H1 (cell line): ENCODE measurements at regions not wholly inside any gene's neighbourhood (a gene's known extent, or its start where the extent isn't known, plus 50 kb on each side); places are given as distances from the start of the nearest gene placed in this dataset.

Source experiments
- CTCF ChIA-PET: fragments of 300-600 bp; sonication (Branson Sonifier 250); formaldehyde crosslinking; loops from one replicate; lab custom pipeline; 2021; ENCODE audit not compliant: partially characterized antibody; lab: Charles Lee
- POLR2A ChIA-PET: fragments of 300-600 bp; sonication (Branson Sonifier 250); formaldehyde crosslinking; loops from one replicate; lab custom pipeline; 2021; ENCODE audit warnings: inconsistent platforms; ENCODE audit not compliant: partially characterized antibody; lab: Charles Lee
- DNase-seq, 2 experiments: peaks; one replicate each; pipeline versions ENCODE4 v3.0.0 to v3.0.0-alpha.2; 2010 to 2022; ENCODE audit warnings: low spot score in 2 of 2, low read depth in 1 of 2, mixed read lengths in 1 of 2
- FAIRE-seq: peaks from 2 replicates; lab custom pipeline; 2011; peaks lifted over from hg19 to GRCh38; lab: Jason Lieb, UNC
- H2AFZ ChIP-seq: 2 replicates; pipeline ENCODE4 v1.8.1; 2012; ENCODE audit warnings: low read length, inconsistent platforms
- H2AK5ac ChIP-seq: 2 replicates; pipeline ENCODE4 v1.6.1; 2013; ENCODE audit warnings: low read depth, low read length
- H2BK120ac ChIP-seq: replicated peaks from 2 replicates; pipeline ENCODE3; 2013; ENCODE audit warnings: low read depth, low read length, inconsistent platforms
- H2BK12ac ChIP-seq: 2 replicates; pipeline ENCODE4 v1.6.1; 2013; ENCODE audit warnings: low read depth, low read length
- H2BK15ac ChIP-seq: 2 replicates; pipeline ENCODE4 v1.6.1; 2013; ENCODE audit warnings: low read length
- H2BK20ac ChIP-seq: 2 replicates; pipeline ENCODE4 v1.6.1; 2013; ENCODE audit warnings: low read length
- H2BK5ac ChIP-seq: 2 replicates; pipeline ENCODE4 v1.6.1; 2013; ENCODE audit warnings: low read depth, low read length
- H3K14ac ChIP-seq: 2 replicates; pipeline ENCODE4 v1.6.1; 2013; ENCODE audit warnings: inconsistent platforms; ENCODE audit not compliant: insufficient read length
- H3K18ac ChIP-seq: 2 replicates; pipeline ENCODE4 v1.6.1; 2013; ENCODE audit warnings: low read length; ENCODE audit errors: extremely low read depth
- H3K23ac ChIP-seq: 2 replicates; pipeline ENCODE4 v1.6.1; 2013; ENCODE audit warnings: inconsistent platforms; ENCODE audit not compliant: insufficient read length
- H3K23me2 ChIP-seq: 2 replicates; pipeline ENCODE4 v1.6.1; 2013; ENCODE audit warnings: low read depth, low read length
- H3K27ac ChIP-seq: 2 replicates; pipeline ENCODE4 v1.6.1; 2011; ENCODE audit warnings: low read depth, low read length, inconsistent platforms
- H3K27me3 ChIP-seq, 4 experiments: replicated peaks in 1 of 4; 1 replicate in 1 of 4; 2 replicates in 3 of 4; pipeline versions ENCODE4 v1.6.1 to v1.8.1; 2011 to 2013; ENCODE audit warnings: low read length in 3 of 4, mild to moderate bottlenecking in 3 of 4, inconsistent platforms in 2 of 4, mixed read lengths in 2 of 4, moderate library complexity in 1 of 4; ENCODE audit not compliant: control insufficient read depth in 3 of 4, insufficient read depth in 3 of 4; ENCODE audit errors: extremely low read depth in 1 of 4
- H3K36me3 ChIP-seq, 4 experiments: 2 replicates each; pipeline versions ENCODE4 v1.6.1 to v1.8.1; 2011 to 2013; ENCODE audit warnings: mild to moderate bottlenecking in 4 of 4, low read length in 3 of 4, moderate library complexity in 2 of 4, control low read depth in 1 of 4, inconsistent platforms in 1 of 4; ENCODE audit not compliant: insufficient read depth in 4 of 4, control insufficient read depth in 2 of 4
- H3K4ac ChIP-seq: replicated peaks from 2 replicates; pipeline ENCODE3; 2013; ENCODE audit warnings: low read length, low read depth, mixed read lengths, inconsistent platforms; ENCODE audit not compliant: insufficient read length
- H3K4me1 ChIP-seq, 4 experiments: replicated peaks in 1 of 4; 1 replicate in 1 of 4; 2 replicates in 3 of 4; pipeline versions ENCODE4 v1.6.1 to v1.8.1; 2011 to 2013; ENCODE audit warnings: low read length in 3 of 4, inconsistent platforms in 2 of 4, mixed read lengths in 1 of 4; ENCODE audit not compliant: insufficient read depth in 4 of 4, control insufficient read depth in 3 of 4
- H3K4me2 ChIP-seq, 2 experiments: 2 replicates each; pipeline versions ENCODE4 v1.6.1 to v1.8.1; 2011 to 2013; ENCODE audit warnings: low read depth in 2 of 2, low read length in 2 of 2, control low read depth in 1 of 2, inconsistent platforms in 1 of 2, mild to moderate bottlenecking in 1 of 2; ENCODE audit not compliant: insufficient read depth in 1 of 2
- H3K4me3 ChIP-seq, 4 experiments: fragments of 200-600, 300-600 bp in 1 of 4; sonication (generic), shearing (Covaris generic), sonication (Bioruptor Twin) in 1 of 4; 2 replicates each; pipeline versions ENCODE4 v1.5.1 to v1.8.1; 2011 to 2016; ENCODE audit warnings: low read length in 4 of 4, low read depth in 3 of 4, control low read depth in 2 of 4, inconsistent platforms in 2 of 4, mild to moderate bottlenecking in 2 of 4, mixed read lengths in 1 of 4, moderate library complexity in 1 of 4; ENCODE audit not compliant: insufficient read depth in 2 of 4; ENCODE audit errors: extremely low read depth in 1 of 4
- H3K56ac ChIP-seq: replicated peaks from 2 replicates; pipeline ENCODE3; 2013; ENCODE audit warnings: low read depth, mild to moderate bottlenecking, mixed read lengths, low read length, inconsistent platforms; ENCODE audit not compliant: insufficient read length
- H3K79me1 ChIP-seq: 2 replicates; pipeline ENCODE4 v1.6.1; 2013; ENCODE audit warnings: low read depth, low read length, control low read depth
- H3K79me2 ChIP-seq, 2 experiments: 2 replicates each; pipeline versions ENCODE4 v1.6.1 to v1.8.1; 2012 to 2013; ENCODE audit warnings: low read length in 2 of 2, mild to moderate bottlenecking in 2 of 2, inconsistent platforms in 1 of 2; ENCODE audit not compliant: insufficient read depth in 2 of 2, control insufficient read depth in 1 of 2
- H3K9ac ChIP-seq, 4 experiments: replicated peaks in 1 of 4; 1 replicate in 1 of 4; 2 replicates in 3 of 4; pipeline versions ENCODE4 v1.6.1 to v1.8.1; 2011 to 2013; ENCODE audit warnings: low read depth in 3 of 4, low read length in 3 of 4, control low read depth in 2 of 4, mild to moderate bottlenecking in 2 of 4, moderate library complexity in 2 of 4, inconsistent platforms in 1 of 4; ENCODE audit errors: extremely low read depth in 1 of 4
- H3K9me3 ChIP-seq, 2 experiments: 2 replicates each; pipeline versions ENCODE4 v1.6.1 to v1.8.1; 2012 to 2013; ENCODE audit warnings: mild to moderate bottlenecking in 2 of 2, moderate library complexity in 2 of 2, control low read depth in 1 of 2, inconsistent platforms in 1 of 2, low read depth in 1 of 2, low read length in 1 of 2, mixed read lengths in 1 of 2; ENCODE audit not compliant: insufficient read depth in 2 of 2
- H4K20me1 ChIP-seq, 2 experiments: replicated peaks in 1 of 2; 2 replicates each; pipeline versions ENCODE3 to v1.8.1; 2011 to 2013; ENCODE audit warnings: inconsistent platforms in 2 of 2, low read length in 2 of 2, mild to moderate bottlenecking in 1 of 2; ENCODE audit not compliant: insufficient read depth in 2 of 2, control insufficient read depth in 1 of 2
- H4K5ac ChIP-seq: 2 replicates; pipeline ENCODE4 v1.6.1; 2013; ENCODE audit warnings: low read length, low read depth, mixed read lengths, inconsistent platforms; ENCODE audit not compliant: insufficient read length
- H4K8ac ChIP-seq: 2 replicates; pipeline ENCODE4 v1.8.0; 2013; ENCODE audit warnings: mild to moderate bottlenecking, moderate library complexity, low read length, inconsistent platforms; ENCODE audit not compliant: insufficient read depth; ENCODE audit errors: extremely low read depth
- H4K91ac ChIP-seq: replicated peaks from 2 replicates; pipeline ENCODE3; 2013; ENCODE audit warnings: low read length, mixed read lengths, inconsistent platforms; ENCODE audit not compliant: insufficient read length
- JUND ChIP-seq: IDR thresholded peaks from 2 replicates; pipeline ENCODE4 v1.6.1; 2011; ENCODE audit warnings: mild to moderate bottlenecking, improper control_type of control experiment, low read length
- NRF1 ChIP-seq: IDR thresholded peaks from 2 replicates; pipeline ENCODE4 v1.6.1; 2011; ENCODE audit warnings: mild to moderate bottlenecking, low read depth, low read length, improper control_type of control experiment
- POU5F1 ChIP-seq: IDR thresholded peaks from 2 replicates; pipeline ENCODE4 v1.6.1; 2011; ENCODE audit warnings: low read depth, mild to moderate bottlenecking, low read length, moderate library complexity
- RBBP5 ChIP-seq: IDR thresholded peaks from 2 replicates; pipeline ENCODE4 v1.7.1; 2012; ENCODE audit warnings: low read depth, mild to moderate bottlenecking, inconsistent platforms, low read length, moderate library complexity, borderline replicate concordance
- RNF2 ChIP-seq: fragments of 200-900, 300-1000 bp; sonication (generic); IDR thresholded peaks from 2 replicates; pipeline ENCODE4 v1.7.1; 2016; ENCODE audit warnings: borderline replicate concordance, low read depth, mild to moderate bottlenecking, antibody characterized with exemption, low read length; ENCODE audit not compliant: poor library complexity, severe bottlenecking; ENCODE audit errors: missing control alignments
- SIN3A ChIP-seq, 2 experiments: IDR thresholded peaks in 1 of 2; conservative IDR thresholded peaks in 1 of 2; 2 replicates each; pipeline ENCODE4 v1.6.1; 2011 to 2012; ENCODE audit warnings: low read length in 2 of 2, improper control_type of control experiment in 1 of 2, low read depth in 1 of 2, mild to moderate bottlenecking in 1 of 2
- SIX5 ChIP-seq: IDR thresholded peaks from 2 replicates; pipeline ENCODE4 v1.6.1; 2011; ENCODE audit warnings: mild to moderate bottlenecking, low read depth, low read length
- TAF1 ChIP-seq: IDR thresholded peaks from 2 replicates; pipeline ENCODE4 v1.6.1; 2011; ENCODE audit warnings: mild to moderate bottlenecking, low read depth, low read length
- WGBS, 2 experiments: shearing (Covaris generic) in 1 of 2; methylation state at CpG; one replicate each; pipeline versions ENCODE4 v1.1.6 to v1.1.7; 2013 to 2015; ENCODE audit warnings: low lambda C conversion rate in 2 of 2, mixed read lengths in 2 of 2, inconsistent platforms in 1 of 2, low coverage in 1 of 2, missing lambda C conversion rate in 1 of 2; ENCODE audit not compliant: insufficient replicate concordance in 2 of 2, insufficient coverage in 1 of 2, insufficient read length in 1 of 2; ENCODE audit errors: extremely low coverage in 1 of 2, missing lambda C conversion rate in 1 of 2; 5-methylcytosine and 5-hydroxymethylcytosine counted together

DNA sequence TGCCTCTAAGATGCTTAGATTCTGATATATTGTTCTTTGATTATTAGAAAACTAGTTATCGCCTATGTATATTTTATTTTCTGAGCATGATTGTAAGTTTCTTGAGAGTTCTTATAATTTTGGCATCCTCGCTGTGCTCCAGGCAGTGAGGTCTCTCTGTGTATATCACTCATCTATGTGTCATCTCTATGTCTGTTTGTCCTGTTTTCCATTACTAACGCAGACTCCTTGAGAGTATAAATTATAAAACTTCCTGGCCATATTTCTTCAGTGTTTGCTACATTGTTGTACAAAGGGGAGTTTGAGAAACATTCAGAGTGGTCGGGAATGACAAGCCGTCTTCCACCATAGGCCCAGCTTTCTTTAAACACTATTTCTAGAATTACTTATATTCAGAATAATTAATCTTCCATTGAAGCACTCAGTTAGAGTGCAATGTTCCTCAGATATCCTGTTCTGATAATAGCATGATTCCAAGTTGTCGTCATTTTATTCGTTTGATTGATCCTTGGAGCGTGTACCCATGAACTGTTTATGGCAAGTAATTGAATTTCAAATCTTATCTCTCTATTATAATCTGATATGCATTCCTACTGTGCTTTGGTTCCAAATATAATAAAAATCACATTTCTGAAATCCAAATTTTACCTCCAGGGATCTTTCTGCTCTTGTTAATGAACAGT, 206.6 kb downstream of the BAMBI start:
- H3K27ac ChIP-seq = no peak overlapping the region
- no peak for FAIRE-seq
- H2AK5ac ChIP-seq = no peak overlapping the region
- no peak overlapping the region for H4K5ac ChIP-seq
- no peak overlapping the region for H3K4me3 ChIP-seq
- H3K79me2 ChIP-seq = no peaks in the 10 kb centered on the region
- ChIA-PET POLR2A (no interaction called here), CTCF (no interaction called here)
- no peaks in the 10 kb centered on the region for H3K23me2 ChIP-seq
- H4K8ac ChIP-seq = no peak overlapping the region
- H3K36me3 ChIP-seq = no peaks in the 10 kb centered on the region
- no peak for DNase-seq
- H3K4ac ChIP-seq = no peak overlapping the region
- H3K14ac ChIP-seq = no peak overlapping the region
- H3K23ac ChIP-seq = no peak overlapping the region
- no peak overlapping the region for H4K91ac ChIP-seq
- H3K9ac ChIP-seq = no peak overlapping the region
- no peak overlapping the region for H2BK12ac ChIP-seq
- H2AFZ ChIP-seq = no peak overlapping the region
- H3K4me1 ChIP-seq = no peaks in the 10 kb centered on the region; a peak in 1 of 7 replicates
- no peak overlapping the region for H2BK120ac ChIP-seq
- TF ChIP-seq NRF1 (no peak), SIN3A (conservative IDR thresholded peaks at IDR 0.05 in 1 of 2, IDR thresholded peaks at IDR 0.05 in 1 of 2; ENCODE audit: low read depth in 1 of 2, low read length in 2 of 2) (no peak), RBBP5 (no peak), TAF1 (no peak), SIX5 (no peak), POU5F1 (no peak), JUND (no peak), RNF2 (no peak)
- no peaks in the 10 kb centered on the region for H3K27me3 ChIP-seq
- H3K79me1 ChIP-seq = no peaks in the 10 kb centered on the region
- H3K56ac ChIP-seq = no peak overlapping the region
- no peak overlapping the region for H2BK15ac ChIP-seq
- no peaks in the 10 kb centered on the region for H3K9me3 ChIP-seq
- WGBS, 2 experiments = 94% methylated on average over 8 of the region's 8 CpGs; no CpG with 5 or more reads in 1 of the 2 experiments
- H3K4me2 ChIP-seq = no peak overlapping the region
- no peaks in the 10 kb centered on the region for H4K20me1 ChIP-seq
- no peak overlapping the region for H3K18ac ChIP-seq
- no peak overlapping the region for H2BK5ac ChIP-seq
- no peak overlapping the region for H2BK20ac ChIP-seq
